Mesenteric fat pad (tissue), 1 donor: ENCODE measurements at regions not wholly inside any gene's neighbourhood (a gene's known extent, or its start where the extent isn't known, plus 50 kb on each side); places are given as distances from the start of the nearest gene placed in this dataset.
A peak's percentile ranks its signal among the peaks of the same experiment; 100 is the strongest.
"Not testable (repeated sequence)": the region's sequence is repeated elsewhere in the genome, so short reads cannot be mapped to it uniquely, and the experiment has no call there.

Experiments used
- DNase-seq: peaks from one replicate; pipeline ENCODE4 v3.0.0-alpha.2; 2020; ENCODE audit warnings: low spot score
- donor health status: DM: yes; HTN: yes; CAD: no.

DNA sequence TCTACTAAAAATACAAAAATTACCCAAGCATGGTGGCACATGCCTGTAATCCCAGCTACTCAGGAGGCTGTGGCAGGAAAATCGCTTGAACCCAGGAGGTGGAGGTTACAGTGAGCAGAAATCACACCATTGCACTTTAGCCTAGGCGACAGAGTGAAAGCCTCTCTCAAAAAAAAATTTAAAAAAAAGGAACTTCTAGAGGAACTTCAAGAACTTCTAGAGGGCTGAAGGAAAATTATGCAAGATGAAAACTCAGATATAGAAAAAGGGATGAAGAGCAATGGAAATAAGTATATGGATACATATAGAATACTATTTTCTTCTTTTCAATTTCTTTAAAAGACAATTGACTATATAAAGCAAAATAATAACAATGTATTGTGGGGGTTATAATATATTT lies 51.2 kb upstream of the PRR5 start:
- DNase-seq: no peak

DNA sequence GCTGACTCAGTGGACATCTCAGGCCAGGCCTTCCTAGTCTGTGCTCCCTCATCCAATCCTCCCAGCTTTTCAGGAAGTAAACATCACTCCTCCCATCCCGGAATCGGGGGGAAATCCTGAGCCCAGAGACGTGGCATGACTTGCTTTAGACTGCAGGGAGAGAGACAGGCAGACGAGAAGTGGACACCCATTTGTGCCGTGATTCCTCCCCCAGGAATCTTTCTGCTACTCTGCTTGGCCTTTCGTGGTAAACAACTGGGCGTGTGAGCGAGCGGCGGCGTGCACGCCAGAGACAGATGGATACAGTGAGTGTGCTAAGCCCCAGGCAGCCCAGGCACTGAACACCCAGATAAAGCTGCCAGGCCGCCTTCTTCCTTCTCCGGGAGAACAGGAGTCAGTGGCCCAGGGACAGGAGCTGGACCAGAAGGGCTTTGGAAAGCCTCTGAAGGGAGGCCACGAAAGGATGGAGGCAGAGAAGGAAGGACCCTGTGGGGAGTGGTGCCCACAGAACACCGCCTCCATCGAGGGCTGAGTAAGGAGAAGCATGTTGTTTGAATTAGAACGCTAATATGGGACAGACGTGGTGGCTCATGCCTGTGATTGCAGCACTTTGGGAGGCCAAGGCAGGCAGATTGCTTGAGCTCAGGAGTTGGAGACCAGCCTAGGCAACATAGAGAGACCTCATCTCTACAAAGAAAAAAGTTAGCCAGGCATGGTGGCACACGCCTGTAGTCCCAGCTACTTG lies 53.0 kb upstream of the PRR5 start:
- DNase-seq: peak; percentile 87

DNA sequence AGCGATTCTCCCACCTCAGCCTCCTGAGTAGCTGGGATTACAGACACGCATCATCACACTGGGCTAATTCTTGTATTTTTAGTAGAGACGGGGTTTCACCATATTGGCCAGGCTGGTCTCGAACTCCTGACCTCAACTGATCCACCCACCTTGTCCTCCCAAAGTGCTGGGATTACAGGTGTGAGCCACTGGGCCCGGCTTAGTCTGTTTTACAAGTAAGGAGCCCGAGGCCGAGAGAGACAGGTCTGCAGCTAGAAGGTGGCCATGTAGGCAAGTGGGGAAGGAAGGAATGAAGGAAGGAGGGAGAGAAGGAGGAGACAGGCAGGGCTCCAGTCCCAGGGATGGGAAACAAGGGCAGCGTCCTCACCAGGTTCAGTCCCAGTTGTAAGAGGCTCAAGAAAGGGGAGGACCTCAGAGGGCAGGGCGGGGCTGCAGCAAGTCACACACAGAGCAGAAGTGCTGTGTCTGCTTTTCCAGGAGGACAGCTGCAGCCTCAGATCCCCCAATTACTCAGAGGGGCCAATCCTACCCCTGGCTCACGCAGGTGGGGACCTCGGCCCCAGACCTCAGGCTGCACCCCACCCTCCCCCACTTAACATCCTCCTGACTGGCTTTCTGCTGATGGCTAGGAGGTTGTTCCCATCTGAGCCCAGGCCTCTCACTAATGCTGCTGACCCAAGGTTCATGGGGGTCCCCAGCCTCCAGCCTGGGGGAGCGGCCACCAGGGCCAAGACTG lies 53.8 kb upstream of the PRR5 start:
- DNase-seq: peak; percentile 87

DNA sequence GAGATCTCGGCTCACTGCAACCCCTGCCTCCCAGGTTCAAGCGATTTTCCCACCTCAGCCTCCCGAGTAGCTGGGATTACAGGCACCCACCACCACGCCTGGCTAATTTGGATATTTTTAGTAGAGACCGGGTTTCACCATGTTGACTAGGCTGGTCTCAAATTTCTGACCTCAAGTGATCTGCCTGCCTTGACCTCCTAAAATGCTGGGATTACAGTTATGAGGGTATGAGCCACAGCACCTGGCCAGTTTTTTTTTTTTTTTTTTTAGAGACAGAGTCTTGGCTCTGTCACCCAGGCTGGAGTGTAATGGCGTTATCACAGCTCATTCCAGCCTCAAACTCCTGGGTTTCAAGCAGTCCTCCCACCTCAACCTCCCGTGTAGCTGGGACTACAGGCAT lies 54.9 kb upstream of the PRR5 start:
- peak; percentile 11 for DNase-seq

DNA sequence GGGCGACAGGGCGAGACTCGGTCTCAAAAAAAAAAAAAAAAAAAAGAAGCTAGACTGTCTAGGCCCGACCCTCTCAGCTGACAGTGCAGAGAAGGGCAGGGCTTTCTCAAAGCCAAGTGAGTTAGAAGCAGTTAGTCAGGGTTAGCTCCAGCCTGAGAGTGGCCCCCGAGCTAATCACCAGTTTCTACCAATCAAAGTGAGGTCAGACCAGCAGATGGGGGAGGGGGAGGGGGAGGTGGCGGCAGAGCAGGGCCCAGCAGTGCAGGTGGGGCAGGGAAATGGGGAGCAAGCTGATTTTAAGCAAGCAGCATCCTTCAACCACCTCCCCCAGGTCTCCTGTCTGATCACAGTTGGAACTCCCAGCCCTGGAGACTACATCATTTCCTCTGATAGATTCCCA lies 55.3 kb upstream of the PRR5 start:
- DNase-seq: no peak

DNA sequence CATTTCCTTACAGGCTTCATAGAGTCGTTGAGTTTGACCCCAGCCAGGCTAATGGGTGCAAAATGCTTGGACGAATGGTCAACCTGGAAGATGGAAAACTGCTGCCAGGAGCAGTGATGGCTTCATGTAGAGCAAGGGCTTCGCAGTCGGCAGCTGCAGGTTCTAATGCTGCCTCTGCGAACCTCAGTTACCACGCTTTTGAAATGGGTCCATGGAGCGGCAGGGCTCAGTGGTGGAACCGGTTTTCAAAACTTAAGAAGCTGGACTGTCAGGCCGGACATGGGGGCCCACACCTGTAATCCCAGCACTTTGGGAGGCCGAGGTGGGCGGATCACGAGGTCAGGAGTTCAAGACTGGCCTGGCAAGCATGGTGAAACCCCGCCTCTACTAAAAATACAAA lies 55.9 kb upstream of the PRR5 start:
- DNase-seq: peak; percentile 76

DNA sequence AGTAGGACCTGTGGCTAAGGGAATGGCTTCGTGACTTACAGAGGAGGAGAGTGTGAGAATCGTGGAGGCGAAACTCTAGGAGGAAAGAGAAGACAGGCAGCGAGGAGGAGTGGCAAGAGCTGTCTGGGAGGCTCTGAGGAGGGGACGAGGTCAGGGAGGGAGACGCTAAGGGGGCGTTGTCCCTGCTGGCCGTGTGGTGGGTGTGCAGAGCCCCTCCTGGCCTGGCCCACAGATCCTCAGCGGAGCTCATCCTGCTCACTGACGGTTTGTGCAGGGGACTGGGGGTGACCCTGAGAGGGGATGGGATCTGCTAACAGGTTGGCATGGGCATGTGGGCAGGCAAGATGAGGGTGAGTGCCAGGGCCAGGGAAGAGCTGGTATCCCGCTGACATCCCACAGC lies 56.5 kb upstream of the PRR5 start:
- no peak for DNase-seq

DNA sequence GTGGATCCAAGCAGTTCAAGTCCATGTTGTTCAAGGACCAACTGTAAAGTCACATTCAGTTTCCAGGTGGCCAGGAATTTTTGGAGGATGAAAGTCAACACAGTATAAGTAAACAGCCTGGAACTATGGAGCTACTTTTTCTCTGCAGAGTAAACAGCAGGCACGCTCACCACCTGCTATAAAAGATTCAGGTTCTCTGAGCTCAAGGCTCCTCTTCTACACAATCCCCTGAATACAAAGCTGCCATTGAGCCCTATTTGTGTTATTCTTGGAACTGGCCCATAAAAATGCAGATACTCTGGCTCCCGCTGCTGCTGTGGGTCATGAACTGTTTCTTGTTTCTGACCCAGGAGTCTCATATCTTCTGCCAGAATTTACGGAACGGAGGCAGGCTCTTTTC lies 56.9 kb upstream of the PRR5 start:
- DNase-seq: no peak

DNA sequence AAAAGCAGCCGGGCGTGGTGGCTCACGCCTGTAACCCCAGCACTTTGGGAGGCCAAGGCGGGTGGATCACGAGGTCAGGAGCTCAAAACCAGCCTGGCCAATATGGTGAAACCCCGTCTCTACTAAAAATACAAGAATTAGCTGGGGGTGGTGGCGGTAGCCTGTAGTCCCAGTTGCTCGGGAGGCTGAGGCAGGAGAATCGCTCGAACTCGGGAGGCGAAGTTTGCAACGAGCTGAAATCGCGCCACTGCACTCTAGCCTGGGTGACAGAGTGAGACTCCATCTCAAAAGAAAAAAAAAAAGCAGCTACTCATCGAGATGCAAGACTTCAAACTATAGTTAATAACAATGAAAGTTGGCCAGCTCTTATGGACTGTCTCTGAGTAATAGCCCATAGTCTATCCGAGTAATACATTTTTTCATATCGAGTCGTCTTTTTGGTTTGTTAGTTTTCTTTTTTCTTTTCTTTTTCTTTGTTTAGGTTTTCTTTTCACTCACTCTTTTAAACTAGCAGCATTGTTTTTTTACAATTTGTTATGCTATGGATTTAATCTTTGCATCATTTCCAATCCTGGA lies 58.4 kb upstream of the PRR5 start:
- peak; percentile 37 for DNase-seq

DNA sequence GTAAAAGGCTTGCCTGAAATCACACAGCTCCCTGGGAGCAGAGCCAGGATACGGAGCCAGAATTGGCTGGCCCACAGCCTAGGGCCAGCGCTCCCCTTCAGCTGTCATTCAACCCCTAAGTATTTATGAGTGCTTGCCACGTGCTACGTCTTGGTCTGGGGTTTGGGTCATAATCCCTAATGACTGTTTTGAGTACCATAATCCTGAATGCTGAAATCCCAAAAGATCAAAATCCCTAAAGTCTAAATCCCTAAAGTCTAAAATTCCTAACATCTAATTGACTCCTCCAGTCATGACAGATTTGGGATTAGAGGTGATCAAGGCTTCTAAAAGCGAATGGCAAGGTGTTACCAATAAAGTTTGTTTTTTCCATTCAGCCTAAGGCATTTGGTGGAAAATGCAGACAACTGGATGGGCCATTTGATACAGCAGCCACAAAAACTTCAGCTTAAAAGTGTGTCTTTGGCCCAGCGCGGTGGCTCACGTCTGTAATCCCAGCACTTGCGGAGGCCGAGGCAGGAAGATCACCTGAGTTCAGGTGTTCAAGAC lies 59.8 kb upstream of the PRR5 start:
- peak; percentile 81 for DNase-seq

DNA sequence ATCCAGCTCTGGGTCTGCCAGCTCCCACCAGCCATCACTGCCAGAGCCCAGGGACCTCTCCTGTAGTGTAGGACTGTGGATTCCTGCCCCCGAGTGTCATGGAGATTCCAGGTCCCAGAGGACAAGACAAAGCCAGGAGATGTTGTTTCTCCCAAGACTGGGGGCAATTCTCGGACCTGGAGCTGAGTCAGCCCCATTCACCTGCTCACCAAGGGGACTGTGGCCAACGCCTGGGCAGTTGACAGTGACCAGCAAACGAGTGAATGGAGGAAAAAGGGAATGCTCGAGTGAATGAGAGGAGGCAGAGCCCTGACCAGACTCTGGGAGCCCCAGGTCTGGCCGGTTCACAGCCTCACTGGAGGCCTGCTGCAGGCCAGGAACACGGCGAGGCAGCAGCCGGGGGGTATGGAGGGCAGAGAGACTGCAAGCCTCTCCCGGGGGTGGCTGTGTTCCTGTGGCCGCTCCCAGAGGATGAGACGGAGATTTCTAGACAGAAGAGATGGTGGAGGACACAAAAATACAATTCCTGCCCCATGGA lies 61.3 kb upstream of the PRR5 start:
- no peak for DNase-seq

DNA sequence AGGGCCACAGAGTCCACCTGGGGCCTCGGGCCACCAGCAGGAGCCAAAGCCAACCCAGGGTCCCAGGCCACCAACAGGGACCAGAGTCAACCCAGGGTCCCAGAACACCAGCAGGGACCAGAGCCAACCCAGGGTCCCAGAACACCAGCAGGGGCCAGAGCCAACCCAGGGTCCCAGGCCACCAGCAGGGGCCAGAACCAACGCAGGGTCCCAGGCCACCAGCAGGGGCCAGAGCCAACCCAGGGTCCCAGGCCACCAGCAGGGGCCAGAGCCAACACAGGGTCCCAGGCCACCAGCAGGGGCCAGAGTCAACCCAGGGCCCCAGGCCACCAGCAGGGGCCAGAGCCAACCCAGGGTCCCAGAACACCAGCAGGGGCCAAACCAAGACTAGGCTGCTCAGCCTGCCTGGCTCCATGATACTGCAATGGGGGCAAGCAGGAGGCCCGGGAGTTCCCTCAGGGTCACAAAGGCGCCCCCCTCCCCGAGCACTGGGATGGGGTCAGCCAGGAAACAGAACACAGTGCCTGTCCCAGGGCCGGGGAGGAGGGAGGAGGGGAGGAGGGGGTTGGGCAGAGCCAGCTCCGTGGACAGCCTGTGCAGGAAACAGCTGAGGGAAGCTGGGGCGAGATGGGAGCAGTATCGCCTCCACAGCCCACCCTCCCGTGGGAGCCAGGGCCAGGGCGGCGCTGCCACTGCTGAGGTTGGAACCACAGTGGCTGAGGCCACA lies 62.0 kb upstream of the PRR5 start:
- peak; percentile 90 for DNase-seq

DNA sequence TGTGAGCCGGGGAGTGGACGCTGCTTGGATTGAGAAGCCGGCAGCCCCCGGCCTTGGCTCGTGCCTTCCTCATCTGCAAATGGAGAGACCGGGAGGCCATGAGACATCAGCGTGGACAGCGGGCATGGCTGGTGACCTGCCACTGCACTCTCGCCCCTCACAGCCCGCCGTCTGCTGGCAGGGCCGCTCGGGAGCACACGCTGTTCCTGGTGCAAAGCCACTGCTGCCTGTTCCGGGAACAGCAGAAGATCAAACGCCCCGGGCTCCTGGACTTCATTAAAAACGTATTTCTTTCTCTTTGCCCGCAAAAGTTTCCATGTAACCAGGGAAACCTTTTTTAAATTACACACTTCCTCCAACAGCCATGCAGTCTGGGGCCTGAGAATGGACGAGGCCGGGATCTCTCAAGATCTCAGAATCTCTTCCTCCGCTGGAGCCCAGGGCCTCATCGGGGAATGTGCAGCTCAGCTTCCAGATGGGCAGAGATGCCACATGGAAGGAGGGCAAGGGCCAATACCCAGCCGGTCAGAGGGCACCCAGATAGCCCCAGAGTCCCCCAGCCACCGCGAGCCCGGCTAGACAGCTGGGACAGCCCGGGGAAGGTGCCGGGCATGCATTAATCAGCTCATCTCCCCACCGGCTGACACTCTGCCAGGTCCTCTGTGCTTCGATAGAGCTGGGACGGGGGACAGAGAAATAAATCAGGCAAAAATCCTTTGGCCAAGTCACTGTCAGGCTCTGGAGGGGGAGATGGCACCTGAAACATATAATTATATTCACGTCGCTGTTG lies 62.8 kb upstream of the PRR5 start:
- DNase-seq: no peak

DNA sequence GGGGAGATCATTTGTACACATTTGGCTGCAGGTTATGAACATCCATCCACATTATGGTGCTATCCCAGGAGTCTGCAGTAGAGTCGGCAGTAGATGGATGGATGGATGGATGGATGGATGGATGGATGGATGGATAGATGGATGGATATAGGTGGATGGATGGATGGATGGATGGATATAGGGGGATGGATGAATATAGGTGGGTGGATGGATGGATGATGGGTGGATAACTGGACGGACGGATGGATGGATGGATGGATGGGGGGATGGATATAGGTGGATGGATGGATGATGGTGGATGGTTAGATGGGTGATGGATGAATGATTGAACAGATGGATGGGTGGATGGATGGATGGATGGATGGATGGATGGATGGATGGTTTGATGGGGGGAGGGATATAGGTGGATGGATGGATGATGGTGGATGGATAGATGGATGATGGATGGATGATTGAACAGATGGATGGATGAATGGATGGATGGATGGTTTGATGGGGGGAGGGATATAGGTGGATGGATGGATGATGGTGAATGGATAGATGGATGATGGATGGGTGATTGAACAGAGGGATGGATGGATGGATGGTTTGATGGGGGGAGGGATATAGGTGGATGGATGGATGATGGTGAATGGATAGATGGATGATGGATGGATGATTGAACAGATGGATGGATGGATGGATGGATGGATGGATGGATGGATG lies 65.3 kb upstream of the PRR5 start:
- not testable (repeated sequence) for DNase-seq

DNA sequence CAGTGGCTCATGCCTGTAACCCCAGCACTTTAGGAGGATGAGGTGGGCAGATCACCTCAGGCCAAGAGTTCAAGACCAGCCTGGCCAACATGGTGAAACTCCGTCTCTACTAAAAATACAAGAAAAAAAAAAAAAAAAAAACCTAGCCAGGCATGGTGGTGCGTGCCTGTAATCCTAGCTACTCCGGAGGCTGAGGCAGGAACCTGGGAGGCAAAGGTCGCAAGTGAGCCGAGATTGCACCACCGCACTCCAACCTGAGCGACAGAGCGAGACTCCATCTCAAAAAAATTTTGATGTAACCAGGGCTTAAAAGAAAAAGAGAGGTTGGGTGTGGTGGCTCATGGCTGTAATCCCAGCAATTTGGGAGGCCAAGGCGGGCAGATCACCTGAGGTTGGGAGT lies 66.4 kb upstream of the PRR5 start:
- DNase-seq: peak; percentile 33

DNA sequence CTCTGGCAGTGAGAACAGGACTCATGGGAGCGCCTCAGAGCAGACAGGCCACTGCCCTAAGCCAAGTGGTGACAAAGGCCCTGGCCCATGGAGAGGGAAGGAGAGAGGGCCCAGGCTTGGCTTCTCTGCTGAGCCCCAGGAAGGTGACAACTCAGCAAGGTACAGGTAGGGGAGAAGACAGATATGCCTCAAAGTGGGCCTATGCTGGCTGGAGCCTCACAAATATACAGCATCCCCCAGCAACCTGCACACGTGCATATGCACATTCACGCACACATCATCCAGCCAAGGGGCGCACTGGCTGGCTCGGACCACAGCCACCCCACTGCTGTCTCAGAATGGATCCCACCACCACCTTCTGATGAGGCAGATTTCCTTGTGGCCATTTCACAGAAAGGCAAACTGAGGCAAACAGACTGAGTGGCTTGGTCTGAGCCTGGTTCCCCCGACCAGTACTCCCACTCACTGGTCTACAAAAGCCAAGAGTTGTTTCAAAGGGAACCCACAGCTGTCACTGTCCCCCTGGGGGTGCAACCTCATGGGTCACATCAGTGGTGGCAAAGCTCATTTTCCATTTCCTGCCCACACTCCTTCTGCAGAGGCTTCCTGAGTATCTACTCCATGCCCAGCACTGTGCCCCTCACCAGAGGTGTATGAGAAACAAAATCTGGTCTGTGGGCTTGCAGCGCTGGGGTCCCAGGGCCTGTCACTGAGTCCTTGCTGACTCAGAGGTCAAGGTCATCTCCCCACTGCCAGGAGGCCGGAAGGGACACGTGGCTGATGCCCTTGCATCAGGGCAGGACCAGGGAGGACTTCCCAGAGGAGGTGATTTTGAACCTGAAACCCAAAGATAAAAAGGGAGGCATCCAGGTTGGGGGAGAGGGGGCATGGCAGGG lies 67.3 kb upstream of the PRR5 start:
- DNase-seq: peak; percentile 85

DNA sequence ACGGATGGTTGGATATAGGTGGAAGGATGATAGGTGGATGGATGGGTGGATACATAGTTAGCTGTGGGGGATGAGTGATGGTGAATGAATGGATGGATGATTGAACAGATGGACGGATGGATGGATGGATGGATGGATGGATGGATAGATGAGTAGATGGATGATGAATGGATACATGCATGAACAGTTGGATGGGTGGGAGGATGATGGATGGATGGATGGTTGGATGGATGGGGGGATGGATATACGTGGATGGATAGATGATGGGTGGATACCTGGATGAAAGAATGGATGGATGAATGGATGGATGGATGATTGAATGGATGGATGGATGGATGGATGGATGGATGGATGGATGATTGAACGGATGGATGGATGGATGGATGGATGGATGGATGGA lies 68.4 kb upstream of the PRR5 start:
- no peak for DNase-seq

DNA sequence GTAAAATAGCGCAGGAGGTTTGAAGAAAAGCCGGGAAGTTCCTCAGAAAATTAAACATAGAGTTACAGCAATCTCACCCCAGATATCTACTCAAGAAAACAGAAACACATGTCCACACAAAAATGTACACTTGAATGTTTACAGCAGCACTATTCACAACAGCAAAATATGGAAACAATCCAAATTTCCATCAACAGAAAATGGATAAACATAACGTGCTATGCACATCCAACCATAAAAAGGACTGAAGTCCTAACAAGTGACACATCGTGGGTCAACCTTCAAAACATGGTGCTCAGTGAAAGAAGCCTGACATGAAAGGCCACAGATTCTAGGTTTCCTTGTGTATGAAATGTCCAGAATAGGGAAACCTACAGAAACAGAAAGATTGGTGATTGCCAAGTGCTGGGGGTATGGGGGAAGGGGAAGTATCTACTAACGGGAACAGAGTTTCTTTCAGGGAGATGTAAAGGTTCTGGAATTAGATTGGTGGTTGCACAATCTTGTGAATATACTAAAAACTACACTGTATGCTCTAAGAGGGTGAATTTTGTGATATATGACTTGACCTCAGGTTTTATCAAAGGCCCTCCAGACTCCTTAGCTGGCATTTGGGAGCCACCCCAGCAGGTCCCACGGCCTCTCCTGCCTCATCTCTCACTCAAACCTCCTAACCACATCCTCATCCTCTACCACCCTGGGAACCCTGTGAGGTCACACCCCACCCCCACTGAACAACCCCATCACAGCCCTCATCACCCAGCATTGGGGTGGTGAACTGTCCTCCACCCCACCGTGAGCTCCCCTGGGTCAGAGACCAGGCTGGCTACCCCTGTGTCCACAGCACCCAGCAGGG lies 69.2 kb upstream of the PRR5 start:
- peak; percentile 57 for DNase-seq
